ENCODE measurements at regions not wholly inside any gene's neighbourhood (a gene's known extent, or its start where the extent isn't known, plus 50 kb on each side); places are given as distances from the start of the nearest gene placed in this dataset.

- Histone ChIP-seq H3K4me3 (ENCODE audit: low read length) (no peak overlapping the region), H3K9me2 (replicated peaks; ENCODE audit: control insufficient read depth, low read length) (no peaks in the 10 kb centered on the region), H3K4me2 (ENCODE audit: low read length) (no peak overlapping the region), H4K20me1 (ENCODE audit: control insufficient read depth, insufficient read depth, low read depth, low read length) (no peaks in the 10 kb centered on the region), H3K79me2 (ENCODE audit: control insufficient read depth, low read length) (no peaks in the 10 kb centered on the region), H3K27ac (ENCODE audit: low read depth, low read length) (no peak overlapping the region), H3K9me3 (ENCODE audit: control insufficient read depth, insufficient read depth, low read length) (no peaks in the 10 kb centered on the region), H3K36me3 (ENCODE audit: control insufficient read depth, low read length) (no peaks in the 10 kb centered on the region), H3K27me3 (ENCODE audit: control insufficient read depth, low read length) (no peaks in the 10 kb centered on the region), H3K4me1 (ENCODE audit: control insufficient read depth, low read length) (no peaks in the 10 kb centered on the region), H3F3A (ENCODE audit: control insufficient read depth, insufficient read depth) (no peaks in the 10 kb centered on the region)
- TF ChIP-seq CTCF (IDR thresholded peaks at IDR 0.05; ENCODE audit: low read depth, low read length, poor library complexity, severe bottlenecking), result no peak
- TF ChIP-seq EZH2phosphoT487 (IDR thresholded peaks at IDR 0.05; ENCODE audit: borderline replicate concordance, low read length), result no peak
These were observed 301.4 kb upstream of the IRAK1BP1 start for GRCh38 chr6:78565997-78566396.

GRCh38 chr6:78570044-78570443 is 297.3 kb upstream of the IRAK1BP1 start:
- Histone ChIP-seq H3K4me2 (ENCODE audit: low read length) (no peak overlapping the region), H3F3A (ENCODE audit: control insufficient read depth, insufficient read depth) (no peaks in the 10 kb centered on the region), H3K79me2 (ENCODE audit: control insufficient read depth, low read length) (no peaks in the 10 kb centered on the region), H3K36me3 (ENCODE audit: control insufficient read depth, low read length) (no peaks in the 10 kb centered on the region), H3K9me2 (replicated peaks; ENCODE audit: control insufficient read depth, low read length) (no peaks in the 10 kb centered on the region), H3K27me3 (ENCODE audit: control insufficient read depth, low read length) (no peaks in the 10 kb centered on the region), H4K20me1 (ENCODE audit: control insufficient read depth, insufficient read depth, low read depth, low read length) (no peaks in the 10 kb centered on the region), H3K27ac (ENCODE audit: low read depth, low read length) (no peak overlapping the region), H3K4me1 (ENCODE audit: control insufficient read depth, low read length) (no peaks in the 10 kb centered on the region), H3K4me3 (ENCODE audit: low read length) (no peak overlapping the region), H3K9me3 (ENCODE audit: control insufficient read depth, insufficient read depth, low read length) (no peaks in the 10 kb centered on the region)
- TF ChIP-seq EZH2phosphoT487 (IDR thresholded peaks at IDR 0.05; ENCODE audit: borderline replicate concordance, low read length), result no peak
- no peak for TF ChIP-seq CTCF (IDR thresholded peaks at IDR 0.05; ENCODE audit: low read depth, low read length, poor library complexity, severe bottlenecking)

- TF ChIP-seq CTCF (IDR thresholded peaks at IDR 0.05; ENCODE audit: low read depth, low read length, poor library complexity, severe bottlenecking), result no peak
- TF ChIP-seq EZH2phosphoT487 (IDR thresholded peaks at IDR 0.05; ENCODE audit: borderline replicate concordance, low read length), result no peak
- H3K79me2 ChIP-seq (ENCODE audit: control insufficient read depth, low read length), result no peaks in the 10 kb centered on the region
- H3K9me3 ChIP-seq (ENCODE audit: control insufficient read depth, insufficient read depth, low read length), result no peaks in the 10 kb centered on the region
- H3K4me2 ChIP-seq (ENCODE audit: low read length), result no peak overlapping the region
- H4K20me1 ChIP-seq (ENCODE audit: control insufficient read depth, insufficient read depth, low read depth, low read length), result no peaks in the 10 kb centered on the region
- H3K27me3 ChIP-seq (ENCODE audit: control insufficient read depth, low read length), result no peaks in the 10 kb centered on the region
- H3K27ac ChIP-seq (ENCODE audit: low read depth, low read length), result no peak overlapping the region
- no peaks in the 10 kb centered on the region for H3K4me1 ChIP-seq (ENCODE audit: control insufficient read depth, low read length)
- no peaks in the 10 kb centered on the region for H3F3A ChIP-seq (ENCODE audit: control insufficient read depth, insufficient read depth)
- no peak overlapping the region for H3K4me3 ChIP-seq (ENCODE audit: low read length)
- no peaks in the 10 kb centered on the region for H3K9me2 ChIP-seq (replicated peaks; ENCODE audit: control insufficient read depth, low read length)
- no peaks in the 10 kb centered on the region for H3K36me3 ChIP-seq (ENCODE audit: control insufficient read depth, low read length)
These were observed 289.8 kb upstream of the IRAK1BP1 start for GRCh38 chr6:78577585-78577984.

- Histone ChIP-seq H3K4me3 (ENCODE audit: low read length) (no peak overlapping the region), H3K36me3 (ENCODE audit: control insufficient read depth, low read length) (no peaks in the 10 kb centered on the region), H3K79me2 (ENCODE audit: control insufficient read depth, low read length) (no peaks in the 10 kb centered on the region), H3K27ac (ENCODE audit: low read depth, low read length) (no peak overlapping the region), H4K20me1 (ENCODE audit: control insufficient read depth, insufficient read depth, low read depth, low read length) (no peaks in the 10 kb centered on the region), H3K9me3 (ENCODE audit: control insufficient read depth, insufficient read depth, low read length) (no peaks in the 10 kb centered on the region), H3F3A (ENCODE audit: control insufficient read depth, insufficient read depth) (no peaks in the 10 kb centered on the region), H3K4me2 (ENCODE audit: low read length) (no peak overlapping the region), H3K4me1 (ENCODE audit: control insufficient read depth, low read length) (no peaks in the 10 kb centered on the region), H3K9me2 (replicated peaks; ENCODE audit: control insufficient read depth, low read length) (no peaks in the 10 kb centered on the region), H3K27me3 (ENCODE audit: control insufficient read depth, low read length) (no peaks in the 10 kb centered on the region)
- no peak for TF ChIP-seq CTCF (IDR thresholded peaks at IDR 0.05; ENCODE audit: low read depth, low read length, poor library complexity, severe bottlenecking)
- TF ChIP-seq EZH2phosphoT487 (IDR thresholded peaks at IDR 0.05; ENCODE audit: borderline replicate concordance, low read length), result no peak
These were observed 288.9 kb upstream of the IRAK1BP1 start for GRCh38 chr6:78578430-78578829.

Data from DOHH2 (cell line).